ENCODE measurements at regions not wholly inside any gene's neighbourhood (a gene's known extent, or its start where the extent isn't known, plus 50 kb on each side); places are given as distances from the start of the nearest gene placed in this dataset.

DNA sequence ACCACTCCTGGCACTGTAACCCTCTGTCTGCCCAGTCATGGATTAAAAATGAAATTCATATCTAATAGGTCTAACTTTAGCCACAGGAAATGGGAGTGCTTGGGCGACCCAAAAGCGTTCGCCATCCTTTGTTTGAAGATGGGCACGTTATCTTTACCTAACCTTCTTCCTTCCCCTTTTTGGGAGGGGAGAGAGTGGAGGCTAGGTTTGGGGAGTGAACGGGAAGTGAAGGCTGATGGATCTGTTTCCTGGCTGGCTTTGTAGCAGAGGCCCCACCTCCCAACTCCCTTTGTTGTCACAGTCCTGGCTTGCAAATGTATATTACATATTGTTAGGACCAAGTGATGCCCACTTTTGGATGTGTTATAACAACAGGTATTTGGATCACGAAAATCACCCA is 98.1 kb upstream of the ARHGEF3 start:
- DNase-seq: no peak
- Histone ChIP-seq H3K4me1 (ENCODE audit: insufficient read depth) (no peaks in the 10 kb centered on the region), H3K9me3 (no peaks in the 10 kb centered on the region), H3K27ac (no peak overlapping the region), H3K36me3 (no peaks in the 10 kb centered on the region), H3K27me3 (no peaks in the 10 kb centered on the region), H3K4me3 (no peak overlapping the region)
- TF ChIP-seq EP300 (IDR thresholded peaks at IDR 0.05): no peak
- TF ChIP-seq POLR2A (IDR thresholded peaks at IDR 0.05): no peak
- TF ChIP-seq, protein P1, sequence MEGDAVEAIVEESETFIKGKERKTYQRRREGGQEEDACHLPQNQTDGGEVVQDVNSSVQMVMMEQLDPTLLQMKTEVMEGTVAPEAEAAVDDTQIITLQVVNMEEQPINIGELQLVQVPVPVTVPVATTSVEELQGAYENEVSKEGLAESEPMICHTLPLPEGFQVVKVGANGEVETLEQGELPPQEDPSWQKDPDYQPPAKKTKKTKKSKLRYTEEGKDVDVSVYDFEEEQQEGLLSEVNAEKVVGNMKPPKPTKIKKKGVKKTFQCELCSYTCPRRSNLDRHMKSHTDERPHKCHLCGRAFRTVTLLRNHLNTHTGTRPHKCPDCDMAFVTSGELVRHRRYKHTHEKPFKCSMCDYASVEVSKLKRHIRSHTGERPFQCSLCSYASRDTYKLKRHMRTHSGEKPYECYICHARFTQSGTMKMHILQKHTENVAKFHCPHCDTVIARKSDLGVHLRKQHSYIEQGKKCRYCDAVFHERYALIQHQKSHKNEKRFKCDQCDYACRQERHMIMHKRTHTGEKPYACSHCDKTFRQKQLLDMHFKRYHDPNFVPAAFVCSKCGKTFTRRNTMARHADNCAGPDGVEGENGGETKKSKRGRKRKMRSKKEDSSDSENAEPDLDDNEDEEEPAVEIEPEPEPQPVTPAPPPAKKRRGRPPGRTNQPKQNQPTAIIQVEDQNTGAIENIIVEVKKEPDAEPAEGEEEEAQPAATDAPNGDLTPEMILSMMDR (IDR thresholded peaks at IDR 0.05): no peak
- 87 to 95% (median 95%) methylated on average over 6 of the region's 6 CpGs for WGBS, 3 donors
- intact Hi-C loops (cut with DNase I): no loop called here

DNA sequence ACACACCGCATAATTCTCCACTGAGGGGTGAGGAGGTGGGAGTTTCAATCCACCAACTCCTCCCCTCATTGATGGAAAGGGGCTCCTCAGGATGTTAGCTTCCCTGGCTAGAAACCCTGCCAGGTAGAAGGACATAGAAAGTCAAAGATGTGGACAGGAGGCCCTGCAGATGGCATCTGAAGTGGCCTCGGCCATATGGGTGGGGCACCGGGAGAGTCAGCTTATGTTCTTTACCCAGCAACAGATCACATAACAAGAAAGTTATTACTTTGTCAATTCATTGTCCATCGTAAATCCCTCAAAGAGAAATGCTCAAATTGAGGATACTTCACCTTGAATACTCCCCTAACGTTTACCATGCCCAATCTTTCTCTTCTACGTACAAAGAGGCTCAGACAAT is 97.3 kb upstream of the ARHGEF3 start:
- no peaks in the 10 kb centered on the region for H3K4me1 ChIP-seq (ENCODE audit: insufficient read depth)
- intact Hi-C loops (cut with DNase I): no loop called here
- DNase-seq: no peak
- H3K27ac ChIP-seq: no peak overlapping the region
- no peaks in the 10 kb centered on the region for H3K9me3 ChIP-seq
- H3K4me3 ChIP-seq: no peak overlapping the region
- WGBS, 3 donors: 89 to 98% (median 91%) methylated on average over 6 of the region's 6 CpGs
- no peak for TF ChIP-seq POLR2A (IDR thresholded peaks at IDR 0.05)
- TF ChIP-seq, protein P1 (IDR thresholded peaks at IDR 0.05): no peak
- no peak for TF ChIP-seq EP300 (IDR thresholded peaks at IDR 0.05)
- no peaks in the 10 kb centered on the region for H3K27me3 ChIP-seq
- no peaks in the 10 kb centered on the region for H3K36me3 ChIP-seq

DNA sequence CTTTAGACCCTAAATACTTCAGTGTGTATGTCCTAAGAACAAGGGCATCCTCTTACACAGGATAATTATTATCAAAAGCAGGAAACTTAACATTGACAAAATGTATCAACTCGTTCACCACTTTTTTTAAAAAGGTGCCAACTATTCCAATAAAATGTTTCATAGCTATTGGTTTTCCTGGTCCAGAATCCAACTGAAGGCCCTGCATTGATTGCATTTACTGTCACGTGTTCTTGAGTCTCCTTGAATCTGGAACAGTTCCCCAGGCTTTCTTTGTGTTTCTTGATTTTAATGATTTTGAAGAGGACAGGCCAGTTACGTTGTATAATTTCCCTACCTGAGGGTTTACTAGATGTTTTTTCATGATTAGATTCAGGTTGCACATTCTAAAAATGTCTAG is 94.6 kb upstream of the ARHGEF3 start:
- TF ChIP-seq, protein P1 (IDR thresholded peaks at IDR 0.05): no peak
- TF ChIP-seq POLR2A (IDR thresholded peaks at IDR 0.05) (no peak), EP300 (IDR thresholded peaks at IDR 0.05) (no peak)
- no peaks in the 10 kb centered on the region for H3K4me1 ChIP-seq (ENCODE audit: insufficient read depth)
- DNase-seq: no peak
- no peaks in the 10 kb centered on the region for H3K9me3 ChIP-seq
- no peaks in the 10 kb centered on the region for H3K27me3 ChIP-seq
- H3K27ac ChIP-seq: no peak overlapping the region
- 84 to 92% (median 87%) methylated on average over 3 of the region's 3 CpGs for WGBS, 3 donors
- no peak overlapping the region for H3K4me3 ChIP-seq
- intact Hi-C loops (cut with DNase I): no loop called here
- H3K36me3 ChIP-seq: no peaks in the 10 kb centered on the region

DNA sequence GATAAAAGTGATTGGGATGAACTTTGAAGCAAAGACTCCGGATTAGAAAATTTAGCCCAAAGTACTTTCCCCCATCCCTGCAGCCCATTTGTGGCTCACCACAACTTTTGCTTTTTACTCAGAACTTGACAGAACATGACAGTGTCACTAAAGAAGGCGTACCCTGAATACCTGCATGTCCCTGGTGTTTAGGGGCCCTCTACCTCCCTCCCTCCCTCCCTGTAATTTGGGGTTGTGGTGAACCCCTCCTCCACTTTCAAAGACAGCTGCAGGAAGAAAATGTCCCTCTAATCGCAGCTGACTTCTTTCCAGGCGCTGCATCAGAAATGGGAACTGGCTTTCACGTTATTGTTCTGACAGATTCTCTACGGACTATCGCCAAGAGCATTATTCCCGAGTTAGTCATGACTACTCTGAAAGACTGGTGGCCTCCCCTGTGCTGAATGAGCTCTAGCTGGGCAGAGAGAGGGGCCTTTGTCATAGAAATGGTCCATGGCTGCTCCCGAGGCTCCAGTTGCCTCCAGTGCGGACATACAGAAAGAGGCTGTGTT is 93.2 kb upstream of the ARHGEF3 start:
- Histone ChIP-seq H3K36me3 (no peaks in the 10 kb centered on the region), H3K27me3 (no peaks in the 10 kb centered on the region), H3K27ac (no peak overlapping the region), H3K4me1 (ENCODE audit: insufficient read depth) (no peaks in the 10 kb centered on the region), H3K4me3 (no peak overlapping the region), H3K9me3 (no peaks in the 10 kb centered on the region)
- intact Hi-C loops (cut with DNase I): no loop called here
- DNase-seq: no peak
- WGBS, 3 donors: 72 to 82% (median 78%) methylated on average over 10 of the region's 10 CpGs
- TF ChIP-seq POLR2A (IDR thresholded peaks at IDR 0.05) (no peak), EP300 (IDR thresholded peaks at IDR 0.05) (no peak)
- TF ChIP-seq, protein P1 (IDR thresholded peaks at IDR 0.05): no peak
